Erythroblast (primary cell): ENCODE measurements at regions not wholly inside any gene's neighbourhood (a gene's known extent, or its start where the extent isn't known, plus 50 kb on each side); places are given as distances from the start of the nearest gene placed in this dataset.

Experiments
- GATA1 ChIP-seq: IDR thresholded peaks from 2 replicates; pipeline ENCODE4 v1.6.1; 2011; ENCODE audit warnings: low read depth, mild to moderate bottlenecking, control low read depth, low read length, moderate library complexity
- POLR2A ChIP-seq: IDR thresholded peaks from 2 replicates; pipeline ENCODE4 v1.6.1; 2011; ENCODE audit warnings: mild to moderate bottlenecking, low read length

GRCh38 chr10:118534136-118534535 is 61.3 kb downstream of the PRLHR start:
- no peak for TF ChIP-seq POLR2A
- no peak for TF ChIP-seq GATA1
